ENCODE measurements at regions not wholly inside any gene's neighbourhood (a gene's known extent, or its start where the extent isn't known, plus 50 kb on each side); places are given as distances from the start of the nearest gene placed in this dataset.

DNA sequence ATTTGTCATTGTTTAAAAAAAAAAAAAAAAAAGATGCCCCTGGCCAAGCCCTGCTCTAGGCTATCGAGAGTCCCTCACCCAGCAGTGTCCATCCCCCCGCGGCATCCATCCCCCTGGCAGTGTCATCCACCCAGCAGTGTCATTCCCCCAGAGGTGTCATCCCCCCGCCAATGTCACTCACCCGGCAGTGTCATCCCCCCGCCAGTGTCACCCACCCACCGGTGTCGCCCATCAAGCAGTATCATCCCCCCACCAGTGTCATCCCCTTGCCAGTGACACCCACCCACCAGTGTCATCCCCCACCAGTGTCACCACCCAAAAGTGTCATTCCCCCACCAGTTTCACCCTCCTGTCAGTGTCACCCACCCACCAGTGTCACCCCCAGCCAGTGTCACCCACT is 99.3 kb upstream of the PRR20G start:
- TF ChIP-seq, protein P1, sequence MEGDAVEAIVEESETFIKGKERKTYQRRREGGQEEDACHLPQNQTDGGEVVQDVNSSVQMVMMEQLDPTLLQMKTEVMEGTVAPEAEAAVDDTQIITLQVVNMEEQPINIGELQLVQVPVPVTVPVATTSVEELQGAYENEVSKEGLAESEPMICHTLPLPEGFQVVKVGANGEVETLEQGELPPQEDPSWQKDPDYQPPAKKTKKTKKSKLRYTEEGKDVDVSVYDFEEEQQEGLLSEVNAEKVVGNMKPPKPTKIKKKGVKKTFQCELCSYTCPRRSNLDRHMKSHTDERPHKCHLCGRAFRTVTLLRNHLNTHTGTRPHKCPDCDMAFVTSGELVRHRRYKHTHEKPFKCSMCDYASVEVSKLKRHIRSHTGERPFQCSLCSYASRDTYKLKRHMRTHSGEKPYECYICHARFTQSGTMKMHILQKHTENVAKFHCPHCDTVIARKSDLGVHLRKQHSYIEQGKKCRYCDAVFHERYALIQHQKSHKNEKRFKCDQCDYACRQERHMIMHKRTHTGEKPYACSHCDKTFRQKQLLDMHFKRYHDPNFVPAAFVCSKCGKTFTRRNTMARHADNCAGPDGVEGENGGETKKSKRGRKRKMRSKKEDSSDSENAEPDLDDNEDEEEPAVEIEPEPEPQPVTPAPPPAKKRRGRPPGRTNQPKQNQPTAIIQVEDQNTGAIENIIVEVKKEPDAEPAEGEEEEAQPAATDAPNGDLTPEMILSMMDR (IDR thresholded peaks at IDR 0.05; ENCODE audit: insufficient read depth, low read depth, low read length), result no peak
- TF ChIP-seq EZH2 (IDR thresholded peaks at IDR 0.05; ENCODE audit: insufficient read depth, low read length), result no peak
